Germinal center (tissue), 1 donor: ENCODE measurements at regions not wholly inside any gene's neighbourhood (a gene's known extent, or its start where the extent isn't known, plus 50 kb on each side); places are given as distances from the start of the nearest gene placed in this dataset.

ENCODE experiments used
- DNase-seq: peaks from one replicate; pipeline ENCODE4 v3.0.0; 2012; ENCODE audit warnings: mixed read lengths, low spot score

DNA sequence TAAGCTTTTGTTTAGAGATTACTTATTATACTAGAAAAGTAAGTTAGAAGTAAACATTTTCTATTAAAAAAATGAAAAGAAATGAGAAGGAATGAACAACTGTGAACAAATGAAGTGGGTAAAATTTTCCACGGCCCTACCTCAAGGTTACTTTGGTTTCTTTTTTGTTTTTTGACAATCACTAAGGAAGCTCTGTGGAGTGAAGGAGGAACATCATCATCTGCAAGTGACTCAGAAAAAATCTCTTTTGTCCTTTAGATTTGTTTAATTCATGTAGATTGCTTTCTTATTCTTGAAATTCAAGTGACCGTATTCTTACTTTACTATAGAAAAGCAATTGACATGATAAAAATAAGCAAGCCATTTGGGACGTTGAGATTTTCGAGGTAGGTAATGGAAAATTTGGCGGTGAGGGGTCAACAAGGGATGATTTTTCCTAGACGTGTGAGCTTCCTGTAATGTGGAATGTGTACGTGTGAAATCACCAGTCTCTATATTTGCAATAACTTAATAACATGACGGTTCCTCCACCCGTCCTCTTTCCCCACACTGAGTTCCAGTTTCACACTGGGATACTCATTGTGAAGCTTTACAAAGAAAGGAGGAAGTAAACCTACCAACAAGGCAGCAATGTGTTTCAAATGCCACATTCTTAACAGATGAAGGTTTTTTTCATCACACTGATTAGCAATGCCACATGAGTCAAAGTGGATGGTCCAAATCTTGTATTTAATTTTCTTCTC, 62.3 kb upstream of the EGLN3 start:
- DNase-seq, result peak; percentile 11

DNA sequence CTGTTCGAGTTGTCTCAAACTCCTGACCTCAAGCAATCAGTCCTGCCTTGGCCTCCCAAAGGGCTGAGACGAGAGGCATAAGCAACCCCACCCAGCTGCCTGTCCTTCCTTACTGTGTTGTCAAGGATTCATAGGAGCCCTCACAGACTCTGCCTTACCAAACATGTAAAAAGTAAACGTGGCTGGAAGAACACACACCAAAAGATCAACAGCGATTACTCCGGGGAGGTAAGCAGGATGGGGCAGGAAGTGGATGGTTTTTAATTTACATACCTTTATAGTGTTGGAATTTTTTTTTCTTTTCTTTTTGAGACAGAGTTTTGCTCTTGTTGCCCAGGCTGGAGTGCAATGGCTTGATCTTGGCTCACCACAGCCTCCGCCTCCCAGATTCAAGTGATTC, 61.5 kb upstream of the EGLN3 start:
- DNase-seq, result no peak

DNA sequence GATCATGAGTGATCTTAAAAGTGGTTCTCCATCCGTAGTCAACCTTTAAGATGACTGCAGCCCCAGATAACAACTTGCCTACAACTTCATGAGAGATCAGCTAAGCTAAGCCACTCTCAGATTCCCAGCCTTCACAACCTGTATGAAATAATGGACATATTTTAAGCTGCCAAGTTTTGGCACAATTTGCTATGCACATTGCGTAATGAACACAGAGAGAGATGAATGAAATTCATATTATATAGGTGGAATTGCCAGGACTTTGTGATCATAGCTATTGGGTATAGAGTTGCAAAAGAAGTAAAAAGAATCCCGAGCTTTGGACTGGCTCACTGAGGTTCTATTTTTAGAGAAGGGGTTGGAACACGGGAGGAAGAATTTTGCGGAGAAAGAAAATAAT, 59.1 kb upstream of the EGLN3 start:
- no peak for DNase-seq

DNA sequence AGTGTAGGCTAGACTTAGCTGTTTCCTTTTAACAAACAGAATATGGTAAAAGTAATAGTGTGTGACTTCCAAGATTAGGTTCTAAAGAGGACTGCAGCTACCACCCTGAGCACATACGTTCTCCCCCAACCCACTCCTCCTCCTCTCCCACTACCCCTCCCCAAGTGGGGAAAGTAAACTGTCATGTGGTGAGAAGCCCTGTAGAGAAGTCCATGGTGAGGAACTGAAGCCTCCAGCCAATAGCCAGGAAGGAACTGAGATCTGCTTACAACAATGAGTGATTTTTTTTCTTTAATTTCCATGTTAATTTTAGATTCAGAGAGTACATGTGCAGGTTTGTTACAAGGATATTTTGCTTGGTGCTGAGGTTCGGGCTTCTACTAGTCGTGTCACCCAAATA, 57.0 kb upstream of the EGLN3 start:
- DNase-seq, result no peak

DNA sequence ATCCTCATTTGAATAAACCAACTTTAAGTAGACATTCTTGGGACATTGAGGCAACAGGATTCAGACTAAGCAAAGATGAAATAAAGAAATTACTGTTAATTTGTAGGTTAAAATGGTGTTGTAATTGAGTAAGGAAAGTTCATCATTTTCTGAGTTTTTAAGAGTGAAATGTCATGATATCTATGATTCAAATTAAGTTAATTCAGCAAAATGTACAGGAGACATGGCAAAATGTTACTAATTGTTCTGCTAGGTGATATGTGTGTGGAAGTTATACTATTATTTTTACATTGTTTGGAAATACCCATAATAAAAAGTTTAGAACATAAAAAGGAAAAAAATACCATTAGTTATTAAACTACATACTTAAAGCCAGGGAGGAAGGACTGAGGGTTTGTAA, 55.0 kb upstream of the EGLN3 start:
- no peak for DNase-seq

DNA sequence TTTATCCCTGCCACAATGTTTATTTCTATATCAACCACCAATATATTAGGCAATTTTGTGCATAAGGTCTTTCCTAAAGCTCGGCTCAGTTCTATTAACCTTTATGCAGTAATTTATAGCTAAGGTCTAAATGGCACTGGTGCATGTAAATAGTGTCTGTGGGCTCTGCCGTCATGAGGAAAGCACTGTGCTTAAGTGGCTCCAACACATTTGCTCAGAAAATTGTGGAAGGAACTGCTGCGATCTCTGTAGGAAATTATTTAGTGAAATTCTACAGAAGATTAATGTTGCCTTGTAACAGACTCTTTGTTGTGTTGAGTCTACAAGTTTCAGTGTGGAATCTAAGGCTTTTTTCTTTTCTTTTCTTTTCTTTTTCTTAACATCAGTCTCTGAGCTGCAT, 54.0 kb upstream of the EGLN3 start:
- no peak for DNase-seq

DNA sequence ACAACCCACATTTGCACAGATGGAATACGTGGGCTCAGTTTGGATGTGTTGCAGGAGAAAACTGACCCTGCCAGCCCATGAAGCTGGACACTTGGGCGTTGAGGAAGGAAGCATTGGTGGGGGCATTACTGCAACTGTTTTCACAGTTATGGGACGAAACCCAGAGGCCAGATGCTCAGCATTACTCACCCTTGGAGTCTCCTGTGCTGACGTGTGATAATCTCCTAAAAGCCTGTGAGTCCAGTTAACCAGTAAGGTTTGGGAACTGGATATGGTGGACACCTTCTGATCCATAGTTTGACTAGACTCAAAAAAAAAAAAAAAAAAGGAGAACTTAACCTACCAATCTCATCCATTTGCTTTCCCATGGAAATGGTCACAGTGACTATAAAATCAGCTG, 52.8 kb upstream of the EGLN3 start:
- no peak for DNase-seq

DNA sequence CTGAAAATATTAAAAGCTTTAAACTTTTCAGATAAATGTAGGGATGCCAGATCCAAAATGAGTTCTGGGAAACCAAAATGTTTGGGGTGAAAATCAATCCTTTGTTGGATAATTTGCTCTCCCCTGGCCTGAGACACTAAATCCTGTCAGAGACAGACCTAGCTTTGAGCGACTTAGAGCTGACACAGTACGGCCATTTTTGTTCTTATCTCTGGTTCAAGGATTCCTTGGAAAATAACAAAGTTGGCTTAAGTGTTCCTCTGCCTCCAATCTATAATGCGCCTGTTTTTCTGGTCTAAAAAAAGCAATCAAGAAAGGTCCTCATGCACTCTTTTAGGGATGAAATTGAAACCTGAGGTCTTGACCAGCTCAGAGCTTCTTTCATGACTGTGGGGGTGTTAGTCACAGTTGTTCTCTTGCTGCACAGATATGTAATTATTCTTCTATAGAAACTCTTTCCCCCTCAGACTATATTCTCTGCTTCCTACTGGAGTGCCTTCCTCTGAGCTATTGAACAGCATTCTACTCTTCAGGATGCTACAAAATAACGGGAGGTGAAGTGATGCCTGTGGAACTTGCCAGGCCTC, 52.3 kb upstream of the EGLN3 start:
- no peak for DNase-seq
